ENCODE measurements at regions not wholly inside any gene's neighbourhood (a gene's known extent, or its start where the extent isn't known, plus 50 kb on each side); places are given as distances from the start of the nearest gene placed in this dataset.
"Not testable (repeated sequence)": the region's sequence is repeated elsewhere in the genome, so short reads cannot be mapped to it uniquely, and the experiment has no call there.

GRCh38 chr13:18279971-18280370 lies 901.7 kb downstream of the TUBA3C start:
- POLR2A ChIA-PET; H3K36me3 ChIP-seq (ENCODE audit: control insufficient read depth in 2 of 2, insufficient read depth in 2 of 2, low read length in 1 of 2); H3K79me2 ChIP-seq (ENCODE audit: control insufficient read depth, insufficient read depth, low read length); DNase-seq (ENCODE audit: low read depth, low spot score); H3K27me3 ChIP-seq (replicated peaks in 1 of 2; ENCODE audit: control insufficient read depth in 2 of 2, insufficient read depth in 2 of 2, low read length in 1 of 2); intact Hi-C loops (cut with micrococcal nuclease; ENCODE audit: unreplicated experiment); H3K4me2 ChIP-seq (ENCODE audit: control insufficient read depth, insufficient read depth); H3K4me1 ChIP-seq (ENCODE audit: control insufficient read depth, insufficient read depth, low read length); FAIRE-seq; H3K4me3 ChIP-seq; CTCF ChIA-PET; H2AFZ ChIP-seq (ENCODE audit: control insufficient read depth, low read depth, low read length); H3K9me3 ChIP-seq (replicated peaks; ENCODE audit: control insufficient read depth, insufficient read depth, low read length); RAD21 ChIA-PET (ENCODE audit: unreplicated experiment); H3K27ac ChIP-seq (ENCODE audit: control insufficient read depth, insufficient read depth); H4K20me1 ChIP-seq (ENCODE audit: control insufficient read depth, insufficient read depth); ATAC-seq; BruUV-seq (replicated peaks); in situ Hi-C loops (cut with MboI); H3K9ac ChIP-seq (ENCODE audit: control insufficient read depth, insufficient read depth, low read length); SMC1A ChIA-PET (ENCODE audit: uncharacterized antibody, unreplicated experiment): not testable (repeated sequence)
- WGBS (ENCODE audit: insufficient coverage, insufficient replicate concordance, low lambda C conversion rate, missing lambda C conversion rate), result 14% methylated on average over 1 of the region's 4 CpGs

DNA sequence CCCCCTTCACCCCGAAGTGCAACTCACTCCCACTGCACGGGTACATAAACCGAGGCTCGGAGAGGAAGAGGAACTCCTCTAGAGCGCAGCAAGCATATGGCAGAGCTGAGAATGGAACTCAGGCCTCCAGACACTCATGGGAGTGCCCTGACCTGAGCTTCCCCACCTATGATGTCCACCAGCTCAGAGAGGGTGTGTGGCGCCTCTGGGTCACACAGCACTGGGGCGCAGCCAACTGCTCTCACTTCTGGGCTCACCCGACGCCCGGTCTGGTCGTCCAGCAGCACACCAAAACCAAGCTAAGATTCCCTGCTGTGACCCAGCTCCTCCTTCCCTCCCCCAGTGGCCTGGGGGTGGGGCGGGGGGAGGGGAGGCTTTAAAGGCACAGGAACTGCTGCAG lies 904.3 kb downstream of the TUBA3C start:
- H3K27me3 ChIP-seq (replicated peaks in 1 of 2; ENCODE audit: control insufficient read depth in 2 of 2, insufficient read depth in 2 of 2, low read length in 1 of 2); H3K4me1 ChIP-seq (ENCODE audit: control insufficient read depth, insufficient read depth, low read length); H4K20me1 ChIP-seq (ENCODE audit: control insufficient read depth, insufficient read depth); intact Hi-C loops (cut with micrococcal nuclease; ENCODE audit: unreplicated experiment); DNase-seq (ENCODE audit: low read depth, low spot score); H3K9me3 ChIP-seq (replicated peaks; ENCODE audit: control insufficient read depth, insufficient read depth, low read length); ATAC-seq; H3K4me2 ChIP-seq (ENCODE audit: control insufficient read depth, insufficient read depth); H3K36me3 ChIP-seq (ENCODE audit: control insufficient read depth in 2 of 2, insufficient read depth in 2 of 2, low read length in 1 of 2); FAIRE-seq; BruUV-seq (replicated peaks); H3K9ac ChIP-seq (ENCODE audit: control insufficient read depth, insufficient read depth, low read length); CTCF ChIA-PET; H3K79me2 ChIP-seq (ENCODE audit: control insufficient read depth, insufficient read depth, low read length); H3K27ac ChIP-seq (ENCODE audit: control insufficient read depth, insufficient read depth); H2AFZ ChIP-seq (ENCODE audit: control insufficient read depth, low read depth, low read length); RAD21 ChIA-PET (ENCODE audit: unreplicated experiment); in situ Hi-C loops (cut with MboI); SMC1A ChIA-PET (ENCODE audit: uncharacterized antibody, unreplicated experiment); POLR2A ChIA-PET; H3K4me3 ChIP-seq: not testable (repeated sequence)
- 50% methylated on average over 4 of the region's 12 CpGs for WGBS (ENCODE audit: insufficient coverage, insufficient replicate concordance, low lambda C conversion rate, missing lambda C conversion rate)

- H3K27ac ChIP-seq (ENCODE audit: control insufficient read depth, insufficient read depth); H3K4me1 ChIP-seq (ENCODE audit: control insufficient read depth, insufficient read depth, low read length); FAIRE-seq; H3K4me3 ChIP-seq; DNase-seq (ENCODE audit: low read depth, low spot score); H3K36me3 ChIP-seq (ENCODE audit: control insufficient read depth in 2 of 2, insufficient read depth in 2 of 2, low read length in 1 of 2); CTCF ChIA-PET; H3K79me2 ChIP-seq (ENCODE audit: control insufficient read depth, insufficient read depth, low read length); SMC1A ChIA-PET (ENCODE audit: uncharacterized antibody, unreplicated experiment); ATAC-seq; POLR2A ChIA-PET; H3K4me2 ChIP-seq (ENCODE audit: control insufficient read depth, insufficient read depth); H3K9ac ChIP-seq (ENCODE audit: control insufficient read depth, insufficient read depth, low read length); H2AFZ ChIP-seq (ENCODE audit: control insufficient read depth, low read depth, low read length); H4K20me1 ChIP-seq (ENCODE audit: control insufficient read depth, insufficient read depth); RAD21 ChIA-PET (ENCODE audit: unreplicated experiment); H3K9me3 ChIP-seq (replicated peaks; ENCODE audit: control insufficient read depth, insufficient read depth, low read length); H3K27me3 ChIP-seq (replicated peaks in 1 of 2; ENCODE audit: control insufficient read depth in 2 of 2, insufficient read depth in 2 of 2, low read length in 1 of 2); in situ Hi-C loops (cut with MboI); intact Hi-C loops (cut with micrococcal nuclease; ENCODE audit: unreplicated experiment); BruUV-seq (replicated peaks): not testable (repeated sequence)
- 0% methylated on average over 4 of the region's 6 CpGs for WGBS (ENCODE audit: insufficient coverage, insufficient replicate concordance, low lambda C conversion rate, missing lambda C conversion rate)
These were observed 905.3 kb downstream of the TUBA3C start for GRCh38 chr13:18276280-18276679.

DNA sequence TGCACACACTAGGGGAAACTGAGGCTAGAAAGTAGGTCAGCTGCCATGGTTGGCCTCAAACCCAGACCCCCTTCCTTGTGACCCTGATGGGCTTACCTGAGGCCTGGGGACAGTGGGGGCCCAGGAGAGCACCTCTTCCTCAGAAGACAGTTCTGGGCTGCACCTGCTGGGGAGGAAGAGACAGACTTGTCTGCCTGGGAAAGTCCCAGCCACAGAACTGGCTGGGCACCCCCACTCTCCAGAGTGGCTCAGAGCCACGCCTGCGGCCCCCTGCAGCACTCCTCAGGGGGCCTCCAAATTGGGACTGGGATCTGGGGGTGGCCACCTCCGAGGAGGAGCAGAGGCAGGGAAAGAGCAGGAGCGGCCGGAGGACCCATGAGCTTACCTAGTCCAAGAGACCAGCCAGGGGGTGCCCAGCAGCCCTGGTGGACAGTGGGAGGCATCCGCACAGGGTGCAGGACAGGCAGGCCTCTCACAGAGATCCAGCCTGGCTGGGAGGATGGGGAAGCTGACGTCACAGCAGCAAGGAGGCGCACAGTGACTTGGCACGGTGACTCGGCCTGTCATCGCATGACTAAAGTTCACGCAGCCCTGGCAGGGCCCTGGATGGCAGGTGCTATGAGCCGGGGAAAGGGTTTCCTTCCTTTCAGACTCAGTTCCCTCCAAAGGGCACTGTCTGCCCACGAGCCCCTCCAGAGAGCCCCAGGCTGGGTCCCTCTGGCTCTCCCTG lies 907.7 kb downstream of the TUBA3C start:
- not testable (repeated sequence) for ATAC-seq

More for the DNA sequence above, 907.7 kb downstream of the TUBA3C start:
- intact Hi-C loops (cut with micrococcal nuclease; ENCODE audit: unreplicated experiment); RAD21 ChIA-PET (ENCODE audit: unreplicated experiment); POLR2A ChIA-PET; H3K4me2 ChIP-seq (ENCODE audit: control insufficient read depth, insufficient read depth); H3K4me3 ChIP-seq; H3K79me2 ChIP-seq (ENCODE audit: control insufficient read depth, insufficient read depth, low read length); H3K9me3 ChIP-seq (replicated peaks; ENCODE audit: control insufficient read depth, insufficient read depth, low read length); CTCF ChIA-PET; H4K20me1 ChIP-seq (ENCODE audit: control insufficient read depth, insufficient read depth); SMC1A ChIA-PET (ENCODE audit: uncharacterized antibody, unreplicated experiment); BruUV-seq (replicated peaks); H2AFZ ChIP-seq (ENCODE audit: control insufficient read depth, low read depth, low read length); H3K4me1 ChIP-seq (ENCODE audit: control insufficient read depth, insufficient read depth, low read length); FAIRE-seq; H3K27me3 ChIP-seq (replicated peaks in 1 of 2; ENCODE audit: control insufficient read depth in 2 of 2, insufficient read depth in 2 of 2, low read length in 1 of 2); H3K9ac ChIP-seq (ENCODE audit: control insufficient read depth, insufficient read depth, low read length); in situ Hi-C loops (cut with MboI); H3K36me3 ChIP-seq (ENCODE audit: control insufficient read depth in 2 of 2, insufficient read depth in 2 of 2, low read length in 1 of 2); DNase-seq (ENCODE audit: low read depth, low spot score); H3K27ac ChIP-seq (ENCODE audit: control insufficient read depth, insufficient read depth): not testable (repeated sequence)
- WGBS (ENCODE audit: insufficient coverage, insufficient replicate concordance, low lambda C conversion rate, missing lambda C conversion rate), result 72% methylated on average over 7 of the region's 14 CpGs

All from GM12878 (cell line).